ENCODE measurements at regions not wholly inside any gene's neighbourhood (a gene's known extent, or its start where the extent isn't known, plus 50 kb on each side); places are given as distances from the start of the nearest gene placed in this dataset.
"Not testable (repeated sequence)": the region's sequence is repeated elsewhere in the genome, so short reads cannot be mapped to it uniquely, and the experiment has no call there.

GRCh38 chr2:172299741-172300140 is 127.6 kb upstream of the ITGA6 start:
- no peak for DNase-seq
- in situ Hi-C loops (cut with MboI; ENCODE audit: low pct_unique_long_range_greater_than_20kb, low sequenced_read_pairs): no loop called here

DNA sequence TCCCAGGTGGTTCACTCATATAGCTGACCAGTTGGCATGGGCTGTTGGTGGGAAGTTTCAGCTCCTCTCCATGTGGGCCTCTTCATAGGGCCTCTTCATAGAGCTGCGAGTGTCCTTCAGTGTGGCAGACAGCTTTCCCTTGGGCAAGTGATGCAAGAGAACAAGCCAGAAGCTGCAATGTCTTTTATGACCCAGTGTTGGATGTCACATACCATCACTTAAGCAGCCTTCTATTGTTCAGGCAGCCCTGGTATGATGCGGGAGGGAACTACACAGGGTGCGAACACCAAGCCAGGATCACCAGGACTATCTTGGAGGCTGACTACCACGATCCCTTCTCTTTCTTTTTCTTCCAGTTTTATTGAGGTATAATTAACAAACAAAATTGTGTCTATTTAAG is 126.5 kb upstream of the ITGA6 start:
- in situ Hi-C loops (cut with MboI; ENCODE audit: low pct_unique_long_range_greater_than_20kb, low sequenced_read_pairs): no loop called here
- no peak for DNase-seq

DNA sequence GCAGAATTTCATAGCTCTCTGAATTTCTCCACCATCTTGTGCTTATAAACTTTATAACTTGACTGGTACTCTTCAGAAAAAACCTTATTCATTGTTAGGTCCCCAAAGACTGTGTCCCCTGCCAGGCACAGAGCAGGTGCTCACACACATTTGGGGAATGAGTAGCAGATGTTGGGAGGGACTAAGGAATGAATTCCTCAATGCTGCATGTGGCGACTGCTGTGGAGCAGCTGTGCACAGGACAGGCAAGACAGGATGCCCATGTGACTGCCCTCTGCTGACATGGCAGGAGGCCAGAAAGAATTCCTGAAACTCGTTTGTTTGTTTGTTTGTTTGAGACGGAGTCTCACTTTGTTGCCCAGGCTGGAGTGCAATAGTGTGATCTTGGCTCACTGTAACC is 122.3 kb upstream of the ITGA6 start:
- no peak for DNase-seq

DNA sequence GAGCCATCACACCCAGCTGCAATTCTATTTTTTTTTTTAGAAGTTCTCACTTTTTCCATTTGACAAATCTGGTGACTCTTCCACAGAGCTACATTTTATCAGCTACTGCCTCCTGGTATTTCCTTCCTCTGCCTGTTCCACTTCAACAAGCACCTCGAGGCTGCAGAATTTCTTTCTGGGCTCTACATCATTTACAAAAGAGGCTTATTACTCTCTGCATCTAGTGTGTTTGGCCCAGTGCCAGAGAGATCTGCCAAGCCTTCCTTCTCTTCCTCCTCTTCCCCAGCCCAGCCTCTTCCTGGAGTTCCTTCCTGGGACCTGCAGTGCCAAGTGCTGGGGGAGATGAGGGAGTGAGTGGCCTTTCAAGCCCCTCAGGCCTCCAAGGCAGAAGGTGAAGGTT is 119.6 kb upstream of the ITGA6 start:
- in situ Hi-C loops (cut with MboI; ENCODE audit: low pct_unique_long_range_greater_than_20kb, low sequenced_read_pairs): no loop called here
- peak; percentile 77 for DNase-seq

More for the DNA sequence above, 122.3 kb upstream of the ITGA6 start:
- in situ Hi-C loops (cut with MboI; ENCODE audit: low pct_unique_long_range_greater_than_20kb, low sequenced_read_pairs): no loop called here

GRCh38 chr2:172308253-172308935 is 119.0 kb upstream of the ITGA6 start:
- no peak for DNase-seq
- in situ Hi-C loops (cut with MboI; ENCODE audit: low pct_unique_long_range_greater_than_20kb, low sequenced_read_pairs): no loop called here

DNA sequence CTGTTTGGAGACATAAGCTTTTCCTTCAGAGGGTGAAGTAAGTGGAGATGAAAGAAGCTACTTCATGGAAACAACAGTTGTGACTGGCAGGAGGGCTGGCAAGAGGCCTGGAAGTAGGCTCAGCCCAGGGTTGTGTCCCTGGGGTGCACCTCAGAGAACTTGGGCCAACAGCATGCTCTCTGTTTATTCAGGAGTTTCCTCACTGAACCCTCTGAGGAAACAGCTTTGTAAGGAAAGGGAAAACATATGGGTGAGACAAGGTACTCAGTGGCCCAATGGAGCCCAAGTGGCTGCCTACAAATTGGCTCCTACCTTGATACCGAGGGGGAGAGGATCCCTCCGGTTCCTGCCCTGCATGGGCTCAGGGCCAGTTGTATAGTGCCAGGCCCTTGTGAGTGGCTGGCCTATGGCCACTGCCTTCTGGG is 115.5 kb upstream of the ITGA6 start:
- no peak for DNase-seq
- in situ Hi-C loops (cut with MboI; ENCODE audit: low pct_unique_long_range_greater_than_20kb, low sequenced_read_pairs): no loop called here

DNA sequence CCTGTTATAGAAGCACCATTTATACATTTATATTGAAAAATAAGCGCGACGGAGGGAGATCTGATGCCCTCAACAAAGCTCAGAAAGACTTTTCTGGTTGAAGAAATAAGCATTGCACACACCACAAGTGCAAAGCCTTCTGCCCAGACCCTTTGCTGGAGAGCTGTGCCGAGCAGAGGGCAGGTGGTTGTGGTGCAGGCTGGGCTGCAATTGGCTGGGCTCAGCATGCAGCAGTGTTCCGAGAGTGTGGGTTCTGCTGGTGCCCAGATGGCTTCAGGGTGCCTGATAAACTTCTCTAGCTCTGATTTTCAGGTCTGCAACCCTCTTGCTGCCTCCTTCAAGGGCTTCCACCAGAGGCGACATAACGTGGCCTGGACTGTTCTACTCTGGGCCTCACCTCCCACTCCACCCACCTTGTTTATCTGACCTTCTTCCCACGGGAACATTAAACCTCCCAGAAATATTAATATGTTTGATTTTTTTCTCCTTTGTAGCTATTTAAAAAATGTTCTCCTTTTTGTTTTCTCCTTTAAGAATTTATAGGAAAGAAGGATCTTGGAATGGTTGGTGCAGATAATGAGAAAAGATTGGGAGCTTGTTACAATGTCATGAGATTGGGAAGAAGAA is 113.6 kb upstream of the ITGA6 start:
- no peak for DNase-seq
- in situ Hi-C loops (cut with MboI; ENCODE audit: low pct_unique_long_range_greater_than_20kb, low sequenced_read_pairs): no loop called here

DNA sequence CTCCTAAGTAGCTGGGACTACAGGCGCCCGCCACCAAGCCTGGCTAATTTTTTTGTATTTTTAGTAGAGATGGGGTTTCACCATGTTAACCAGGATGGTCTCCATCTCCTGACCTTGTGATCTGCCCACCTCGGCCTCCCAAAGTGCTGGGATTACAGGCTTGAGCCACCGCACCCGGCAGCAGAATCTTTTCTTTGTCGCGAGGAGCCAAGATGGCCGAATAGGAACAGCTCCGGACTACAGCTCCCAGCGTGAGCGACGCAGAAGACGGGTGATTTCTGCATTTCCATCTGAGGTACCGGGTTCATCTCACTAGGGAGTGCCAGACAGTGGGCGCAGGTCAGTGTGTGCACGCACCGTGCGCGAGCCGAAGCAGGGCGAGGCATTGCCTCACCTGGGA is 112.3 kb upstream of the ITGA6 start:
- DNase-seq; in situ Hi-C loops (cut with MboI; ENCODE audit: low pct_unique_long_range_greater_than_20kb, low sequenced_read_pairs): not testable (repeated sequence)

- in situ Hi-C loops (cut with MboI; ENCODE audit: low pct_unique_long_range_greater_than_20kb, low sequenced_read_pairs): no loop called here
- no peak for DNase-seq
Measured at GRCh38 chr2:172322049-172322448, 105.3 kb upstream of the ITGA6 start.

DNA sequence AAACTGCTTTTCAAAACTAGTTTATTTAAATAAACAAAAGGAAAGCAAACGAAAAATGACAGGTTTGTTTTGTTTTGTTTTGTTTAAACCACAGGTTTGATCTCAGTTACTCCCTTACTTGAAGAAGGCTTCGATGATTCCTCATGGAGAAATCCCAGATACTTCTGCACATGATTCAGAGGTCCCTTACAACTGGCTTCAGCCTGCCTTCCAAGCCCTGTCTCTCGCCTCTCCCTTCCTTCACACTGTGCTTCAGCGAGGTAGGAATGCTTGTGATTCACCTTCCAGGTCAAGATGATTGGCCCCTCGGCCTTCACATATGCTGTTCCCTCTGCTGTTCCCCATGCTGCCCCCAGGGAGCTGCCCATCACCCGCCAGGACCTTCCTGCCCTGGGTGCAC is 104.1 kb upstream of the ITGA6 start:
- in situ Hi-C loops (cut with MboI; ENCODE audit: low pct_unique_long_range_greater_than_20kb, low sequenced_read_pairs): no loop called here
- DNase-seq: no peak

DNA sequence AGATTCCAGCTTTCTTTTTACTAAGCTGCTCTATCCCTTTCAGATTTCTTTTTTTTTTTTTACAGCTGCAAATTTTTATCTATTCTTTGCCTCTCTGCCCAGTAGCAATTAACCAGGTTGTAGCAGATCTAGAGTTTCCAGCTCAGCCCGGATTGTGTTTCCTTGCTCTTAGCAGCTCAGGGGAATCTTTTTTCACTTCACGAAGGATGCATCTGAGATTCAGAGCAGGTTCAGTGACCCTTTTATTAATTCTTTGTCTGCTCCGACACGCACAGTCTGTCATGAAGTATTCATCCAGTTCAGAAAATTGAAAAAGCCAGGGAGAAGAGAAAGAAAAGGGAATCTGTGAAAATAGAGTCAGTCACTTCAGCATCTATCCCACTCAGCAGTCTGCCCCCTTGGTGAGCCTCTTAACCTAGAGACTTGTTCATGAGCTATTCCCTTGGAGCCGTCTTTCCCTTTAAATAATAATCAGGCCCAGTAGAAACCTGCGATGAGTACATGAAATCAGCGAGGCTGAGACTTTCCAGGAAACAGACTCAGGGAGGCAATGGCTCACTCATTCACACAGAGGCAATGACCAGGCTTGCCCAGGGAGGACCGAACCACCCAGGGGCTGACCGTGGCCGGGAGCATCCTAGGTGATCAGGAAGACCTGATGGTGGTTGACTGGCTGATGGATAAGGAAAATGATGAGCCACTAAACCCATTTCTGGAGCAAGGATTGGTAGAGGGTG is 103.4 kb upstream of the ITGA6 start:
- no peak for DNase-seq
- in situ Hi-C loops (cut with MboI; ENCODE audit: low pct_unique_long_range_greater_than_20kb, low sequenced_read_pairs): no loop called here

- in situ Hi-C loops (cut with MboI; ENCODE audit: low pct_unique_long_range_greater_than_20kb, low sequenced_read_pairs): no loop called here
- no peak for DNase-seq
Measured at GRCh38 chr2:172326211-172326509, 101.2 kb upstream of the ITGA6 start.

DNA sequence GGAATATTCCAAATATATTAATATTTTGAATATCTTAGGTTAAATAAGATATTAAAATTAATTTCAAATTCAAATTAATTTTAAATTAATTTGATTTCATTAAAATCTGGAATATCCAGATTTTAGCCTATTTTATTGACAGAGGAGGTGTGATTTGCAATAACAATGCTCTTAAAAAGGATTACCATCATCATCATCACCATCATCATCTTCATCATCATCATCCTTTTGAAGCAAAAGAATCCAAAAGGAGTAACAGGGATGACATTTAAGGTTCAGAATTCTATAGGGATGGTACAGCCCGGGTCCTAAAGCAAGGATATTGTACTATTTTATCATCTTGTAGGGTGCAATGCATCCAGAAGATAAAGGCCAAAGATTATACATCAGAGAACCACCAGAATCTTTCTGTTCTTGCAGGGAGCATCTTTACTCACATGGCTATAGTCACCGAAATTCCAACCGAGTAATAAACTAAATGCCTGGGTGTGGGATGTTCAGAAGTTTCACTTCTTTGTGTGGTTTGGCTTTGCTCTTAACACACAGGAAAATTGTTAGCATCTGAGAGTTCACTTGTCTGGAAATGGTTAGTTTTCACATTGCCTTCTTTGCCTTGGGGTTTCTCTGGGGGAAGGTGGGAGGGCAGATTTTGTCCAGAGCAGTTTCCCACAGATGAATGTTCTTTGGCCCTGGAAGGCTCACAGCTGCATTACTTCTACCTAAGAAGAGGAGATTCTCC is 99.1 kb upstream of the ITGA6 start:
- DNase-seq: no peak
- in situ Hi-C loops (cut with MboI; ENCODE audit: low pct_unique_long_range_greater_than_20kb, low sequenced_read_pairs): no loop called here

- DNase-seq: no peak
- in situ Hi-C loops (cut with MboI; ENCODE audit: low pct_unique_long_range_greater_than_20kb, low sequenced_read_pairs): no loop called here
Measured at GRCh38 chr2:172329416-172329773, 98.0 kb upstream of the ITGA6 start.

DNA sequence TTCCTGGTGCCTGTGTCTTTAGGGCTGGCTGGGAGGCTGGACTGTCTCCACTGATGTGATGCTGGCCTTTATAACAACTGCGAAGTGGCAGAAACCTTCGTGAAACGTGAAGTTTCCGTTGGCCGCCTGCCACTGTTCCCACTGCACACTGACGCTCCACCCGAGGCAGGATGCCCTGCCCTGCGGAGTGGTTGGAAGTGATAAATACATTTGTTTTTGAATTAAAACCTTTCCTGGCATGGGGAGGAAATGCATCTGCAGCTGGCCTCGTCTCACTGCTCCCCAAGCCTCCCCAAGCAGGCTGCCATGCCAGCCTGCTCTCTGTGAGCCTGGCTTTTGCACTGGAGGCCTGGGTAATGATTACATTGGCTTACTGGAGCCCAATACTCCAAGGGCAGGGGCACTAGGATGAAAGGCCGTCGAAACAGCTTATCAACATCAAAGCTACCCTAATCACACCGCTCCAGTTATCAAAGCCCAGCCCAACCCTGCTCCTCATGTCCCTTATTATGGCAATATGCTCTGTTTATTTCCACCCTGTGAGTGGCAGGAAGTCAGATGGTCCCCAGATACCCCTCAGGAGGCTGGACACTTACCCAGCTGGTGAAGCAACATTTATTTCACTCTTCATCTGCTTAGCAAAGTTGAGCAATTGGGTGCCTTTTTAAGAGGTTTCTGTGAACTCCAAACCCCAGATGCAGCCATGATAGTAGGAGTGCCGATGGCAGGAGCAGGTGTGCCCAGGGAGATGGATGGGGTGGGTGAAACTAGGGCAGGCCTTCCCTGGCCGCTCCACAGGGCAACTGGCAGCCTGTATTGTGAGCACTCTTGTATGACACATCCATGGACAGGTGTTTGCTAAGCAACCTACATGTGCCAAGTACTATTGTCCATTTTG is 97.4 kb upstream of the ITGA6 start:
- in situ Hi-C loops (cut with MboI; ENCODE audit: low pct_unique_long_range_greater_than_20kb, low sequenced_read_pairs): no loop called here
- no peak for DNase-seq

GRCh38 chr2:172332507-172332906 is 94.9 kb upstream of the ITGA6 start:
- no peak for DNase-seq
- in situ Hi-C loops (cut with MboI; ENCODE audit: low pct_unique_long_range_greater_than_20kb, low sequenced_read_pairs): no loop called here

DNA sequence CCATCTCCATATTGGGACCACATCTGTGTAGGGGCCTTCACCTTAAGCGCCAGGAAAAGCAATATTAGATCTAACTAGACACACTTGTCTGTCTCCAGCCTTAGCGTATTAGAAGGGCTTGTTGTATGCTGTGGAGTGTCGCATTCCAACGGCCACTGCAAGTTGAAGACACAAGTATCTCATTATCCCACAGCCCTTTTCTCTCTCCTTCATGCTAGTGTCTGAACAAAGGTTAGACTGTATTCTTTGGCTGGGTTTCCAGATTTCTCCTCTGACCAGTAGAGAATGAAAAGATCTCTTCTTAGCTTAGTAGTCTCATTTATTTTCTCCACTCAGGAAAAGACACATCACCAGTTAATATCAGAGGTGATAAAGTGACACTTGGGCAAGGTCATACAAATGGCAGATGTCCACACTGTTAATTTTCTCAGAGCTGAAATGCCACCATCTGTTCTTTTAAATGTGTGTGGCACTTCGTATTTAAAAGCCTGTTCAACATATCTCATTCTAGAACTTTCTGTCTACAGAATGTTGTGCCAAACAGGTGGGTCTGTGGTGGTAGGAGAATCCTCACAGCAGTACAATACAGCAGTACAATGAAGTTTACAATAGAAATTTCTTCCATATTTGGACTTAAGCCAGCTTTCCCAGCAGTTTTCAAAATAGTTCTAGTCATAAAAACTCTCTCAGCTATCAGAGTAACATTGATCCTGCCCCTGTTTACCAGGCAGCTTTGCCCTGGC is 94.0 kb upstream of the ITGA6 start:
- DNase-seq: no peak
- in situ Hi-C loops (cut with MboI; ENCODE audit: low pct_unique_long_range_greater_than_20kb, low sequenced_read_pairs): no loop called here

DNA sequence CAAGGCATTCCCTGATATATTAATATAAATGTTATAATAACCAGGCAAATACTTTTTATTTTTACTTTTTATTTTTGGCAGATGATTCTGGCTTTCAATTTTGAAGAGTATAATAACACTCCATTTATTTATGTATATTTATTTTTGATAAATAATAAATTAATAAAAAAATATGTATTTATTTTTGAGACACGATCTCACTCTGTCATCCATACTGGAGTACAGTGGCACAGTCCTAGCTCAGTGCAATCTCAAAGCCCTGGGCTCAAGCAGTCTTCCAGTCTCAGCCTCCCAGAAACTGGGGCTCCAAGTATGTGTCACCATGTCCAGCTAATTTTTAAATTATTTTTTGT is 93.4 kb upstream of the ITGA6 start:
- in situ Hi-C loops (cut with MboI; ENCODE audit: low pct_unique_long_range_greater_than_20kb, low sequenced_read_pairs): no loop called here
- no peak for DNase-seq

DNA sequence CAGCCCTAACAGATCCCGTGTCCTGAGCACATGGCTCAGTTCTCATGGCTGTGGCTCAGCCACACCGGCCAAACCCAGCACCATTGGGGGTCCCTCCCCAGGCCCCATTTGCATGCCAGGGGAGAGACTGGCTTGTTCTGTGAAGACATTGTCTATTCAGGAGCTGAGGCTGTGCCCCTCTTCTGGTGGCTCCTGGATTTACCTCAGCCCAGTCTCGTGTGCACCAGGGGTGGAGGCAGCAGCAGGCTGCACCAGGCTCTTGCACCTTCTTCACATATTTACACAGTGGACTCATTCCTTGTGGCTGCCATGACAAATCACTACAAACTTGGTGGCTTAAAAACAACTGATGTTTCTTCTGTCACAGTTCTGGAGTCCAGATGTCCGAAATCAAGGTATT is 92.4 kb upstream of the ITGA6 start:
- DNase-seq: no peak
- in situ Hi-C loops (cut with MboI; ENCODE audit: low pct_unique_long_range_greater_than_20kb, low sequenced_read_pairs): no loop called here
